CD4-positive, alpha-beta T cell treated with Interleukin-10 for 1 hour (primary cell): ENCODE measurements at regions not wholly inside any gene's neighbourhood (a gene's known extent, or its start where the extent isn't known, plus 50 kb on each side); places are given as distances from the start of the nearest gene placed in this dataset.
"Not testable (repeated sequence)": the region's sequence is repeated elsewhere in the genome, so short reads cannot be mapped to it uniquely, and the experiment has no call there.

ENCODE experiments used
- DNase-seq: peaks from one replicate; pipeline ENCODE4 v3.0.0-alpha.2; 2020

DNA sequence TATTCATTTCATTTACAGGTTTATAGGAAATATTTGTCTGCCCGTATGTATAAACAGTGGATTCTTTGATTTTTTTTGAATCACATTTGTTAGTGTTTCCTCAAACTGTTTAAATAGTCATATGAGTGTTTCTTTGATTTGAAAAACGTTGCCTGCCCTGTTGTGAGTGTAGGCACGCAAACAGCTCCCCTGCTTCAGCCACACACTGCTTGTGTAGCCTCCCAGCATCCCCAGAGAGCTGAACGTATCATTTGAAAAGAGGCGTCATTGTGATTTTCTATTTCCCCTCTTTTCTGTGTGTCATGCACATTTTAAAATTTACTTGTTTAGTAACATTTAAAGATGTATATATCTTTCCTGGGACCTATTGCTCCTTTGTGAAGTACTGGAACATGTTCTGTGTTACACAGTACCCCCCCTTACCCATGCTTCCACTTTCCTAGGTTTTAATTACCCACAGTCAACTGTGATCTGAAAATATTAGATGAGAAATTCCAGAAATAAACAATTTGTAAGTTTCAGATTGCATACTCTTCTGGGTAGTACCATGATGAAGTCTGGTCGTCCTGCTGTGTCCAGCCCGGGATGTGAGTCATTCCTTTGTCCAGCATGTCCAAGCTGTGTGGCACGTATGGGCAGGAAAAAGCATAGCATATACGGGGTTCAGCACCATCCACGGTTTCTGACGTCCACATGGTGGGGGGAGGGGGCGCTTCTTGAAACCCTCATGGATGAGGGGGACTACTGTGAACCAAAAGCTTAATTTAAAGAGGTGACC, 78.7 kb downstream of the NPIPB11 start:
- not testable (repeated sequence) for DNase-seq

DNA sequence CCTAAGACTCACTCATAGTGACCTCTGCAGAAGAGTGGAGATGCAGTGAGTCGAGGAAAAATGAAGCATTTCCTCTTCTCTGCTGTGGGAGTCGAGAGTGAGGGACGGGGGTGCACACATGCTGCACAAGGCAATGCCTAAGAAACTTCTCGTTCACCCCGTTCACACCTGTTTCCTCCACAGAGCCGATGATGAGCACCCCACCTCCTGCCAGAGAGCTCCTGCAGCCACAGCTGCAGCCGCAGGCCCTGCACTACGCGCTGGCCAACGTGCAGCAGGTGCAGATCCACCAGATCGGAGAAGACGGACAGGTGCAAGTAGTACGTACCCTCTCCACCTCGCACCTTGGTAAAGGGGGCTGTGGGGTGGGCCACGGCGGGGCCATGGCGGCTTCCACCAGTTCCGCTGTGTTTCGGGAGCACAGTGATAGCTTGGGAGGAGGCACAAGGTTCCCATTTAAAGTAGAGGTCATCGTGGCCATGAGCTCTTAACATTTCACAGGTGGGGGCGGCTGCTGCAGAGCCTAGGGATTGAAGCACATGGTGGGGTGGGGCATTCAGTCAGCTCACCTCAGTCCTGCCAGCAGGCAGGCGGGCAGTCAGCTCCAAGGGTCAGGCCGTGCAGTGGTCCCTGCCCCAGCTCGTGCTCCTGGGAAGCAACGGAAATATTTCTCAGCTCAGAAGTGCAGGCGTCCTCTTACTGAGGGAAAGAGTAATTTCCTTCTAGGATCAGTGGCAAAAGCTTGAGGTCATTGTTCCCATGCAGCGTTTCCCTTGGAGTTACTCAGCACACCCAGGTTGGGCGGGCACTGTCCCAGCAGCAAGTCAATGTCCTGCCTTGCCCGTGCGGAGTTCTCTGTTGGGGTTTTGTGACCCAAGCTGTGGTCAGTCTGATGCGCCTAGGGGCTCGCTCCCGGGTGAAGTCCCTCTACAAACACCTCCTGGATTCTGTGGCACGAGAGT, 80.1 kb downstream of the NPIPB11 start:
- DNase-seq, result not testable (repeated sequence)

DNA sequence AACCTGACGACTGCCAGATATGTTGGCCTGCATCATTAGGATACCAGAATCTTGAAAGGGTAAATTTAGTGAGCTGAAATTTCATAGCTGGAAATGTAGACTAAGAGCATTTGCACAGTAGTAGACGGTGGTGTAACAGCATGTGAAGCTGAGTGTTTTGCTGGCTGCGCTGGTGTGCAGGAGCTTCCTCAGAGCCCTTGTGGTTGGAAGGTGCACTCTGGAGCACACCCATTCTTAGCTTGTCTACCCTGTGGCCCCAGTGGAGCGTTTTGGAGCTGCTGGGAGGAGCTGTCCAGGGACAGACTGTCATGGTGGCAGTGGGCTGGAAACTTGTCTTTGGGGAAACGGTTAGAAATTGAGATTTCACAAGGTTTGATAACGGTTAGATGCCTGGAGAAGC, 82.8 kb downstream of the NPIPB11 start:
- not testable (repeated sequence) for DNase-seq

DNA sequence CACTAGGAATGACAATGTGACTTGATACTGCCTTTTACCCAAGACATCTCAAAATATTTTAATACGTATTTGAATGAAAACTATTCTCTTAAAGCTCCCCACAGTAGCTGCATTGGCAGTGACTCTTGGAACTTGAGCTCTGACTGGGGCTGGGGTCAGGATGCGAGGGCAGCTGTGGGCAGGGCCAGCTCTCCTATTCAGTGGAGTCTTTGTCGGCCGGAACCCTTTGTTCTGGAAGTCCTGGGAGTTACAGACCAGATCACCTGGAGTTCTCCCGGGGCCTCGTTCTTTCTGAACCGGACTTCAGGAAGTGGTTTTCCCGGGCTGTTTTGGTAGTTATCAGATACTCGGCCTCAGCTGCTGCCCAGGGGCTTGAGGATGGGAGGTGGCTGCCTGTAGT, 84.9 kb downstream of the NPIPB11 start:
- DNase-seq, result no peak

DNA sequence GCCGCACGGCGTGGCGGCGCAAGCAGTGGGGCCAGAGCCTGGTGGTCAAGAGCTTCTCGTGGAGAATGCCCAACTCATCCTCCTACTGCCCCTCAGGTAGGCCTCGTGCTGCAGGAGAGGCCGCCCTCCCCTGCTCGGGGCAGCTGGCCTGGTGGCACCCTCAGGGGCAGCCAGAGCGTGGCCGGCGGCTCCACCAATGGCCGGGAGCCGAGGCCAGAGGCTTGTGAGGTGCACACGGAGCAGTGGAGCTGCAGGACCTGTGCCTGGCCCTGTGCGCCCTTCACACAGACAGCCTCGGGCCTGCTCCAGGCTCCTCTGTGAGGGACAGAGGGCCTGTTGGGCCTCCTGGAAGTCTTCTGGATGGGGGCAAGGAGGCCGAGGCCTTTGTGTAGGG, 85.5 kb downstream of the NPIPB11 start:
- no peak for DNase-seq

DNA sequence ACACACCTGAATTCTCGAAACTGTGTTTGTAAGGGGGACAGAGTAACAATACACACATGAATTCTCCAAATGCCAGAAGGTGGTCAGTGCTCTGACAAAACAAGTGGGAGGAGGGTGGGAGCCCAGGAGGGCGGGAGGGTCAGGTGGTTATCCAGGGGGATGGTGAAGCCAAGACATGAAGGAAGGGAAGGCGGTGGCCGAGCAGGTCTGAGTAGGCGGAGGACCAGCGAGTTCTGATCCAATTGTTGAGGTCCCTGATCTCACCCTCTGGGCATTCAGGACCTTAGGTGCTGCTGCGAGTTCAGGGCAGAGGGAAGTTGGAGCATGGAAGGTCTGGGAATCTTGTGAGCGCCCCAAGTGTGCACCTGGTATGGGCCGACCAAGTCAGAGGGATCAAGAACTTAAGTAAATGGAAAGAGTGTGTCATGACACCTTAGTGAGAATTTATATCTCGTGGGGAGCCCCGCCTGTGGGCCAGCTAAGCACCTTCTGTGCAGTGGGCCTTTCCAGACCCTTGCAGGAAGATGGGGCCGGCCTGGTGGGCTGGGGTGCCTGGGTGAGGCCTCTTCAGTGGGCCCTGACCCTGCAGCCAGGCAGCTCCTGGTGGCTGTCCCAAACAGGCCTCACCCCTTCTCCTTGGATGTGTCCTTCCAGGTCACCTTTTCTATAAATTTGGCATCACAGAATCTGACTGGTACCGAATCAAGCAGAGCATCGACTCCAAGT, 86.1 kb downstream of the NPIPB11 start:
- no peak for DNase-seq

DNA sequence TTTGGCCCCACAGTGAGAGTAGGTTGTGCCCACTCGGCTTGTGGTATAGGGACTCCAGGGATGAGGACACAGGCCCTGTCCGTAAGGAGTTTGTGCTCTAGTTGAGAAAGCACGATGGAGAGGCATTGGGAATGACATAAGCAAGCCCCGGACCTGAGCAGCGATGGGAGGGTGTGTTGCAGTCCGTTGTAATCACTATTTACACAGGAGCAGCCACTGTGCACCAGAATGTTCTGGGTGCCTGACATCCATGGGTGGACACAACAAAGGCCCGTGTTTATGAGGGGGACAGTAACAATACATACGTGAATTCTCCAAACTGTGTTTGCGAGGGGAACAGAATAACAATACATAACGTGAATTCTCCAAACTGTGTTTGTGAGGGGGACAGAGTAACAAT, 86.8 kb downstream of the NPIPB11 start:
- DNase-seq, result no peak

DNA sequence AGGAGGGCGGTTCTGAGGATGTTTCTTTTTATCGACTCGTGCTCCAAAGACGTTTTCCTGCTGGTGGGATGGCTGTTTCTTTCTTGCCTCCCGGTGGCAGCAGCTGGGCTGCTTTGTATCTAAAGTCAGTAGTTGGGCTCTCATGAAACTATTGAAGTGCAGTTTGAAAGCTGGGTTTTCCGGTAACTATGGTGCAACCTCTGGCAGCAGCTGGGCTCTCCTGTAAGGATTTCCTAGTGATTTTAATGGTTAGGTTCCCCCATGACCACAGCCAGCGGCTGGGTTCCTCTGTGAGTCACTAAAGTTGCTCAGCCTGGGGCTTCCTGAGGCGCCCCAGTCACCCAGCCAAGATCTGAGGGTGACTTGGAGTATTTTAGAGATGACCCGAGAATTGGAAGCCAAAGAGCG, 87.9 kb downstream of the NPIPB11 start:
- peak; percentile 3 for DNase-seq

DNA sequence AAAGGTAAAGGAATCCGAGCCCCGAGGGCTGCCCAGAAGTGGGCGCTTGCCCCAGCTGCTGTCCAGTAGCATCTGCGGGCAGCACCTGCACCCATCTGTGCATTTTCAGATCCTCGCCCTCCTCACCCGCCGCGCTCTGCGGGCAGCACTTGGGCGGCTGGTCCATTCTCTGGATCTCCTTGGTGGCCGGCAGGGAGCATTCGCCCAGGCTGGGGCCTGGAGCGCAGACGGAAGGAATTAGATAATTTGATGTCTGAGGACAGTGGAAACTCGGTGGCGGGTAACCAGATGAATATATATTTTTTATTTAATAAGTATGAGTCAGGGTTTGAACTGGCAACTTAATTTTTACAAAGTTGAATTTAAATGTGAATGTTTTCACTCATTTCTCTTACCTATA, 88.5 kb downstream of the NPIPB11 start:
- no peak for DNase-seq

DNA sequence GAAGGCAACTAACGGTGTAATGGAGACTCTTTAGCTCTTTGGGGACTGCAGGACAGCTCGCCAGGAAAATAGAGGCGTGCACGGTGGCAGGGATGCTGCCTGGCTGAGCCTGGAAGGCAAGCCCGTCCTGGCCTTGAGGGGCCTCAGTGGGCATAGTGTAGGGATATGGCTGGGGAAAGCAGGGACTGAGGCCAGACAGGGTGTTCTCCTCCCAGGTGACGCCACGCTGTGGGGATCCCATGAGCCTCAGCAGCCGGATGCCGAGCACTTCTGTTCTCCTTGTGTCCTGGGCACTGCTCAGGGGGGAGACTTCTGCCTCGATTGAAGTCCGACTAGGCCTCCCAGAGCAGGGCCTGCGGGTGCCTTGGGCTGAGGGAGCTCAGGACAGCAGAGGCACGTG, 89.2 kb downstream of the NPIPB11 start:
- DNase-seq, result no peak

DNA sequence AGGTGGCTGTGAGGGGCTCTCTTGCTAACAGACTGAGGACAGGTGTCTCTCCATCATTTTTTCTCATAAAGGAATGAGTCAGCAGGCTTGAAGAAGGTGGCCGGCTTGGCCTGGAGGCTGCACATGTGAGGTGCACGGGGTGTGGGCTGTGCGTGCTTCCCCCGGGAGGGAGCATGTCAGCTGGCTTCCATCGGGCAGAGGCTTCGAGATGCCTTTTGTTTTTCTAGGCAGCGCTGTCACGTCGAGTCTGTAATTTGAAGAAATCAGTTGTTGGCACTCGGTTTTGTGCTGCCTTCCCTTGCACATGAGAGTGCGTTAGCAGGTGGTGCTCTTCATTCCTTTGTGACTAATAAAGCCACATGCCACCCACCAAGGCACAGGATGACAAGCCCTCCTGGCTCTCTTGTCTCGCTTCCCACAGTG, 89.7 kb downstream of the NPIPB11 start:
- no peak for DNase-seq

DNA sequence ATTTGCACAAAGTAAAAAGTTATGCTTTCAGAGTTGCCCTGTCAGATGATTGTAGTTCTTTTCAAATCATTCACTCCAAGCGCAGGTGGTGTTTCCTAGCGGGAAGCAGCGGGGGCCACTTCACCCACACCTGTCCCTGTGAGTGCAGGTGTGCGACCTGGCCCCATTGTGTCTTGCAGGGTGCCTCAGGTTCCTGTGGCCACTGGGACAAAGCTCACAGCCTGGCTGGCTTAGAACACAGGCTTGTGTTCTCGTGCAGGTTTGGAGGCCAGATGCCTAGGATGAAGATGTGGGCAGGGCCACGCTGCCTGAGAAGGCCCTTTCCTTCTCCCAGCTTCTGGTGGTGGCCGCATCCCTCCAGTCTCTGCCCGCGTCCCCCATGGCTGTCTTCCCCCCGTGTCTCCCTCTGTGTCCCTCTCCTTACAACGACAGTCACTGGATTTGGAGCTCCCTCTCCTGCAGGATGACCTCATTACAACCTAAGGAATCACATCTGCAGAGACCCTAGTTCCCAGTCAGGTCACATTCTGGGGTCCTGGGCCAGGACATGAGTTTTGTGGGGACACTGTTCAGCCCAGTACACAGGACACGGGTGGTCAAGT, 90.5 kb downstream of the NPIPB11 start:
- no peak for DNase-seq

DNA sequence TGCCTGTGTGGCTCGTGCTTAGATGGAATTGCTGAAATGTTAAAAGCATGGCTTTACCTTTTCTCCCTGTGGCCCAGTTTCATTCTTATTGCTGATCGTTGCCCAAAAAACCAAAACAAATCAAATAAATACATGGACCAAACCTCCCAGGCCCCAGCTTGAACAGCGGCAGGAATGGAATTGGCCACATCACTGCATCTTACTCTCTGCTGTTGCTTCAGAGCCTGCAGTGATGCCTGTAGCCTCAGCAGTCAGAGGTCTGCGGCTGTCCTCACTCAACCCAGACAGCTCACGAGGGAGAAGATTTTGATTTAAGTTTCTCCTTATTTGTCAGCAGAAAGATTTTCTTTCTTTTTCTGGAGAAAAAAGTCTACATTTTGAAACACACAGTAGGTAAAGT, 91.5 kb downstream of the NPIPB11 start:
- no peak for DNase-seq

DNA sequence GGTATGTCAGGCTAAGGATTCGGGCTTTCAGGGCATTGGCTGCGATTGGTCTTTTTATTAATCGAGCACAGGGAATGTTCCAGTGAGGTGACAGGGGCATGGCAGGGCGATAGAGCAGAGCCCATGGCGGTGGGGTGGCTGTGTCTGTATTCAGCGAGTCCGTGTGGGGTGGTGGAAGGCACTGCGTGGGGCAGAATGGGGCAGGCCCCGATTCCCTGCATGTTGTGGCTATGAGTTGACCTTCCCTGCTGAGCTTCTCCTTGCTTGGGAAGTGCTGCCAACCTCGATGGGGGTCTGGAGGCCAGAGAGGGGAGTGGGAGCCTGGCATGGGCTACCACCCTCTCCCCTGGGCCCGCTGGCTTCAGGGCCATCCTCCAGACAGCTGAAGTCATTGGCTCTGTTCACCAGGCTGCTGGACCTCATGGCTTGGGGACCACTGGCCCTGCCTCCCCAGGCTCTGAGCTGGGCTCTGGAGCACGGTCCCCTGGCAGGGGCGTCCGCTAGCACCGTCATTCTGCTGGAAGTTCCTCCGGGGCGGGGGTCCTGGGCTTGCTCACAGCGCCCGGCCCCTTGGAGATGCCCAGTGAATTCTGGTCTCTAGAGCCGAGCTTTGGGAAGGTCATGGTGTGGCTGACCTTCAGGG, 92.1 kb downstream of the NPIPB11 start:
- DNase-seq, result no peak

DNA sequence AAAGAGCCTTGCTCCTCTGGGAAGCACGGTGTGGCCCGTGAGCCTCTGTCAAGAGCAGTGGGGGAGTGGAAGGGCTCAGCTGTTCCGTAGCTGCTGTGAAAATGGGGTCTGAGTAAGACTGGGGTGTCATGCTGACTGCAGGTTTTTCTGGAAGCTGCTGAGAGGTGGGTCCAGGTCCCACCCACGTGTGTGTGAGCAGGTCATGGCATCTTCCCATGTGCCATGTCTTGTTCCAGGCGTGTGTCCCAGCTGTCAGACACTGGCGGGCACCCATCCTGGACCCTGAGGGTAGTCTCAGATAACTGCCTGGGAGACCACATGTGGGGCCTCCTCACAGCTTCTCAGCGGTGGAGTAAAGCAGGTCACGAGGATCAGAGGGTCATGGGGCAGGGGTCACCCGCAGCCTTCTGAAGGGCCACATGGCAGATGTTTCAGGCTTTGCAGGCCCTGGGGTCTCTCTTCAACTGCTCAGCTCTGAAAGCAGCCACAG, 92.9 kb downstream of the NPIPB11 start:
- DNase-seq, result no peak

DNA sequence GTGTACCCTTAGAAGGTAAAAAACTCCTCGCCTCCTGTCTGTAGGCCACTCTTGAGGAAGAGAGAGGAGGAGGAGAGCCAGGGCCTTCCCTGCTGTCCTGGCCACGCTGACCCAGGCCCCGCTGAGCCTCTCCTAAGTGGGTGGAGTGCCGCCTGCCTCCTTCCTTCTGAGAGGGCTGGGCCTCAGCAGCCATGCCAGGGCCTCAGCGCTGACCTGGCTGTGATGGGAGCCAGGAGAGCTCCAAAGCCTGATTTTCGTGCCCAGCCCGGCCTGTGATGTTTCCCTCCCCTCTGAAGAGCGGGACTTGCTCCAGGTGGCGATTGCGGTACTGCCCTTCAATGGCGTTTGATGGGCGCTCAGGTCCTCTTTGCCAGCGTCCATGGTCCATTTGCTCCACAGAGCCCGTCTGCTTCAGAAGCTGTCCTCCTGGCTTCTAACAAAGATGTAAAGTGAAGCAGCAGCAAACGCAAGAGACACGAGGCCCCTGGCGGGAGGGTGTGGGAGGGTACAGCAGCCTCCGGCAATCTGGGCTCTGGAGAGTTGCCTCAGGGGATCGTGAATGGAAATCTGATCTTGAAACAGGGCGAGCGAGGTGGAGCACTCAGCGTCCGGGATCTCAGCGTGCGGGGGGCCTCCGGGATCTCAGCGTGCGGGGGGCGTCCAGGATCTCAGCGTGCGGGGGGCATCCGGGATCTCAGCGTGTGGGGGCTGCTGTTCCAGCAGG, 93.5 kb downstream of the NPIPB11 start:
- no peak for DNase-seq

DNA sequence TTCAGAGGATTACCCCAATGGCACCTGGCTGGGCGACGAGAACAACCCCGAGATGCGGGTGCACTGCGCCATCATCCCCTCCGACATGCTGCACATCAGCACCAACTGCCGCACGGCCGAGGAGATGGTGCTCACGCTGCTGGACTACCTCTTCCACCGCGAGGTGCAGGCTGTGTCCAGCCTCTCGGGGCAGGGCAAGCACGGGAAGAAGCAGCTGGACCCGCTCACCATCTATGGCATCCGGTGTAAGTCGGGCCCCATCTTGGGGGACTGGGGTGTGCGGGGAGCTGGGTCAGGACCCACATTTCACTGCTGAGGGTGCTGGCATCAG, 94.2 kb downstream of the NPIPB11 start:
- DNase-seq, result not testable (repeated sequence)

DNA sequence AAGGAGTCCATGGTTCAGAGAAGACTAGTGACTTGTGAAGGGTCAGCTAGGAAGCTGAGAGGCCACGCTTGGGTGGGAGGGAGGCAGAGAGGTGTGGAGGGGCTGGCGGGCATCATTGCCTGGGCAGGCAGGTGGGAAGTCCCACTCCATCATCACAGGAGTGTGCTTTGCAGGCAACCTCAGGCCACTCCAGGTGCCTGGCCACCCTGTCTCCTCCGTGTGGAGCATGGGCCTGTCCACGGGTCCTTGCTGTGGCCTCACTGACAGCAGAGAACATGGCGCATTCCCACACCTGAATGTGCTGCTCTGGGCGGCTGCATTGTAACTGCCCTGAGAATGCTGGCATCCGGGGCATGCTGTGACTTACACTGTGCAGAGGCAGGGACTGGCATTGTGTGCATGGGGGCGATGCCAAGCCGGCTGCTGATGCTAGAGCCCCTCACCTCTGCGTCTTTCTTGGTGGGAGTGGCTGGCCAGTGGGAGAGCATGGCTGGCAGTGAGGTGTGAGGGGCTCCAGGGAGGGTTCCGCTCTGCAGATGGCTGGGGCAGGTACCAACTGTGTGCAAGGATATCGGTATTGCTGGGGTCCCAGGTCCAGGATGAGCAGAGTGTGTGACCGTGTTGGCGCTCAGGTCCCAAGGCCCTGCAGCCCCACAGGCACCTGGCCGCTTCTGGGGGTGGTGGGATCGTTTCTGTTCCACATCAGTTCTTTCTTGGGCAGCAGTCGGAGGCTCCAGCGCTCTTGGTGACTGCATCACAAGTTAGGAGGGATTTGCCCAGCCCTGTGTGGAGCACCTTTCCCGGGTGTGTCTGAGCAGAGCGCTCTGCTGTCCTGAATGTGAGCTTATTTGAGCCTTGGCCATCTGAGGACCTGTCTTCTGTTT, 94.8 kb downstream of the NPIPB11 start:
- DNase-seq, result no peak

DNA sequence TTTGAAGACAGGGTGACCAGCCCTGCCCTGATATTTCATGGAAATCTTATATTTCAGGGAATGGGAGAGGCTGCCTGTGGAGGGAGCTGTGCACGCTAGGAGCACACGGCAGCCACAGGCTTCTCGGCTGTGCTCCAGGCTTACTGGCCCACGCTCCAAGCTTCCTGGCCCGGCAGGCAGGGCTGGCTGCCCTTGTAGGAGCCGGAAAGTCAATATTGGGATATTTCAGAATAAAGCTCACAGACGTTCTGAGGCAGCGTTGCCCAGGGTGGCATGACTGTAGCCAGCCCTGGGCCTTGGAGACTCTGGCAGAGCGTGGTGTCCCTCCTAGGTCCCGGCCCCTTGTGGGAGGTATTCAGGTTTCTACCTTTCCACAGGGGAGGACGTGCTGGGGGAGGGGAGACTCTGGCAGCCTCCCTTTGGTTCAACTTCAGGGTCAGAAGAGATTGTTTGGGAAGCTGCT, 95.6 kb downstream of the NPIPB11 start:
- DNase-seq, result no peak

DNA sequence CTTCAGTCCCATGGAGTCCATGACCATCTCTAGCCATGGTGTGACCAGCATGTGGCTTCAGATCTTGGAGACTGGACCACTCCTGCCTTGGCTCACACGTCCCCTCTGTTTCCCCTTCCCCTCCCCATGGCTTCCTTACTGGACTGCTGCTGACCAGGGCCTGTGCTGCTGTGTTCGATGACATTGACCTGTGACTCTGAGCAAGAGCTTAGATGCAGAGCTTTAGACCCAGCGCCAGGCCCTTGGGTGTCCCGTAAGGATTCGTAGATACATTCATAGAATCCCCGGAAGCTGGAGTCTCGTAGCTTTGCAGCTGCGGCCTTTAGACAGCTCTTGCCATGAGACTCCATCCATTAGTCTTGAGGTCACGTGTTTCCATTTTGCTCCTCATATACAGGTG, 96.3 kb downstream of the NPIPB11 start:
- DNase-seq, result not testable (repeated sequence)
